ENCODE measurements at regions not wholly inside any gene's neighbourhood (a gene's known extent, or its start where the extent isn't known, plus 50 kb on each side); places are given as distances from the start of the nearest gene placed in this dataset.
A peak's percentile ranks its signal among the peaks of the same experiment; 100 is the strongest.

GRCh38 chr17:64787255-64787920, 125.3 kb upstream of the SMURF2 start (continued):
- TF ChIP-seq ZBTB3 (CRISPR knock-in tag; IDR thresholded peaks at IDR 0.05; ENCODE audit: borderline replicate concordance, low read depth) = no peak
- TF ChIP-seq SAP130 (CRISPR knock-in tag; IDR thresholded peaks at IDR 0.05; ENCODE audit: low read depth) = peak; percentile 32; the same call in 1 of the 2 replicates
- TF ChIP-seq MAFF (IDR thresholded peaks at IDR 0.05; ENCODE audit: low read depth, low read length) = no peak
- no peak for TF ChIP-seq ZNF776 (CRISPR knock-in tag; IDR thresholded peaks at IDR 0.05)
- TF ChIP-seq, protein P1, sequence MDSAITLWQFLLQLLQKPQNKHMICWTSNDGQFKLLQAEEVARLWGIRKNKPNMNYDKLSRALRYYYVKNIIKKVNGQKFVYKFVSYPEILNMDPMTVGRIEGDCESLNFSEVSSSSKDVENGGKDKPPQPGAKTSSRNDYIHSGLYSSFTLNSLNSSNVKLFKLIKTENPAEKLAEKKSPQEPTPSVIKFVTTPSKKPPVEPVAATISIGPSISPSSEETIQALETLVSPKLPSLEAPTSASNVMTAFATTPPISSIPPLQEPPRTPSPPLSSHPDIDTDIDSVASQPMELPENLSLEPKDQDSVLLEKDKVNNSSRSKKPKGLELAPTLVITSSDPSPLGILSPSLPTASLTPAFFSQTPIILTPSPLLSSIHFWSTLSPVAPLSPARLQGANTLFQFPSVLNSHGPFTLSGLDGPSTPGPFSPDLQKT (CRISPR knock-in tag; IDR thresholded peaks at IDR 0.05; ENCODE audit: borderline replicate concordance) = no peak
- TF ChIP-seq KLF6 (CRISPR knock-in tag; IDR thresholded peaks at IDR 0.05) = 0 out of 2 replicates have a peak, but pooled peaks have one; percentile 43
- TF ChIP-seq PHB2 (IDR thresholded peaks at IDR 0.05; ENCODE audit: partially characterized antibody) = no peak
- TF ChIP-seq EP300 (IDR thresholded peaks at IDR 0.05; ENCODE audit: low read depth in 2 of 2, low read length in 2 of 2) = peak in 1 of 2 experiments; percentile 29; a peak in 1 of 4 replicates
- TF ChIP-seq EP300 (CRISPR knock-in tag; IDR thresholded peaks at IDR 0.05; ENCODE audit: borderline replicate concordance) = no peak
- TF ChIP-seq HOXA9 (CRISPR knock-in tag; IDR thresholded peaks at IDR 0.05; ENCODE audit: borderline replicate concordance) = no peak
- TF ChIP-seq, protein P2, sequence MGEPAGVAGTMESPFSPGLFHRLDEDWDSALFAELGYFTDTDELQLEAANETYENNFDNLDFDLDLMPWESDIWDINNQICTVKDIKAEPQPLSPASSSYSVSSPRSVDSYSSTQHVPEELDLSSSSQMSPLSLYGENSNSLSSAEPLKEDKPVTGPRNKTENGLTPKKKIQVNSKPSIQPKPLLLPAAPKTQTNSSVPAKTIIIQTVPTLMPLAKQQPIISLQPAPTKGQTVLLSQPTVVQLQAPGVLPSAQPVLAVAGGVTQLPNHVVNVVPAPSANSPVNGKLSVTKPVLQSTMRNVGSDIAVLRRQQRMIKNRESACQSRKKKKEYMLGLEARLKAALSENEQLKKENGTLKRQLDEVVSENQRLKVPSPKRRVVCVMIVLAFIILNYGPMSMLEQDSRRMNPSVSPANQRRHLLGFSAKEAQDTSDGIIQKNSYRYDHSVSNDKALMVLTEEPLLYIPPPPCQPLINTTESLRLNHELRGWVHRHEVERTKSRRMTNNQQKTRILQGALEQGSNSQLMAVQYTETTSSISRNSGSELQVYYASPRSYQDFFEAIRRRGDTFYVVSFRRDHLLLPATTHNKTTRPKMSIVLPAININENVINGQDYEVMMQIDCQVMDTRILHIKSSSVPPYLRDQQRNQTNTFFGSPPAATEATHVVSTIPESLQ (CRISPR knock-in tag; conservative IDR thresholded peaks at IDR 0.05) = no peak
- no peak for TF ChIP-seq FOXP1 (IDR thresholded peaks at IDR 0.05)
- TF ChIP-seq FOXP1 (CRISPR knock-in tag; IDR thresholded peaks at IDR 0.05) = peak; percentile 52; the same call in 1 of the 2 replicates
- no peak for TF ChIP-seq SOX13 (IDR thresholded peaks at IDR 0.05)
- TF ChIP-seq SOX13 (CRISPR knock-in tag; conservative IDR thresholded peaks at IDR 0.05 in 1 of 2, IDR thresholded peaks at IDR 0.05 in 1 of 2) = peak in 1 of 2 experiments; percentile 40; a peak in 1 of 4 replicates
- peak; percentile 40; the same call in 1 of the 2 replicates for TF ChIP-seq ZNF580 (CRISPR knock-in tag; IDR thresholded peaks at IDR 0.05; ENCODE audit: borderline replicate concordance, low read depth)
- TF ChIP-seq, protein P3, sequence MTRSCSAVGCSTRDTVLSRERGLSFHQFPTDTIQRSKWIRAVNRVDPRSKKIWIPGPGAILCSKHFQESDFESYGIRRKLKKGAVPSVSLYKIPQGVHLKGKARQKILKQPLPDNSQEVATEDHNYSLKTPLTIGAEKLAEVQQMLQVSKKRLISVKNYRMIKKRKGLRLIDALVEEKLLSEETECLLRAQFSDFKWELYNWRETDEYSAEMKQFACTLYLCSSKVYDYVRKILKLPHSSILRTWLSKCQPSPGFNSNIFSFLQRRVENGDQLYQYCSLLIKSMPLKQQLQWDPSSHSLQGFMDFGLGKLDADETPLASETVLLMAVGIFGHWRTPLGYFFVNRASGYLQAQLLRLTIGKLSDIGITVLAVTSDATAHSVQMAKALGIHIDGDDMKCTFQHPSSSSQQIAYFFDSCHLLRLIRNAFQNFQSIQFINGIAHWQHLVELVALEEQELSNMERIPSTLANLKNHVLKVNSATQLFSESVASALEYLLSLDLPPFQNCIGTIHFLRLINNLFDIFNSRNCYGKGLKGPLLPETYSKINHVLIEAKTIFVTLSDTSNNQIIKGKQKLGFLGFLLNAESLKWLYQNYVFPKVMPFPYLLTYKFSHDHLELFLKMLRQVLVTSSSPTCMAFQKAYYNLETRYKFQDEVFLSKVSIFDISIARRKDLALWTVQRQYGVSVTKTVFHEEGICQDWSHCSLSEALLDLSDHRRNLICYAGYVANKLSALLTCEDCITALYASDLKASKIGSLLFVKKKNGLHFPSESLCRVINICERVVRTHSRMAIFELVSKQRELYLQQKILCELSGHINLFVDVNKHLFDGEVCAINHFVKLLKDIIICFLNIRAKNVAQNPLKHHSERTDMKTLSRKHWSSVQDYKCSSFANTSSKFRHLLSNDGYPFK (CRISPR knock-in tag; IDR thresholded peaks at IDR 0.05; ENCODE audit: borderline replicate concordance) = 0 out of 2 replicates have a peak, but pooled peaks have one; percentile 5
- no peak for TF ChIP-seq ZNF136 (CRISPR knock-in tag; IDR thresholded peaks at IDR 0.05; ENCODE audit: low read depth)
- peak; percentile 76 for TF ChIP-seq ZBTB33 (CRISPR knock-in tag; IDR thresholded peaks at IDR 0.05)
- TF ChIP-seq KLF11 (CRISPR knock-in tag; IDR thresholded peaks at IDR 0.05) = no peak
- peak; percentile 18; the same call in 1 of the 2 replicates for TF ChIP-seq PHF20 (CRISPR knock-in tag; IDR thresholded peaks at IDR 0.05)
- TF ChIP-seq NR0B2 (CRISPR knock-in tag; IDR thresholded peaks at IDR 0.05) = no peak

All from HepG2 (cell line).